HepG2 (cell line): ENCODE measurements at regions not wholly inside any gene's neighbourhood (a gene's known extent, or its start where the extent isn't known, plus 50 kb on each side); places are given as distances from the start of the nearest gene placed in this dataset.

Experiments used
- EP300 ChIP-seq, 3 experiments: sonication (generic) in 1 of 3; formaldehyde crosslinking in 1 of 3; IDR thresholded peaks; 2 replicates each; pipeline versions ENCODE4 v1.5.1 to v1.6.1; 2011 to 2020; ENCODE audit warnings: low read depth in 2 of 3, low read length in 2 of 3, borderline replicate concordance in 1 of 3, improper control_type of control experiment in 1 of 3, mild to moderate bottlenecking in 1 of 3, missing genetic modification reagents in 1 of 3, moderate library complexity in 1 of 3
- STAG1 ChIP-seq: sonication (generic); formaldehyde crosslinking; IDR thresholded peaks from 2 replicates; pipeline ENCODE4 v1.4.0; 2020; ENCODE audit warnings: missing genetic modification reagents
- SUZ12 ChIP-seq: fragments of 150-350 bp; IDR thresholded peaks from 2 replicates; pipeline ENCODE4 v1.6.1; 2014; ENCODE audit warnings: low read depth, low read length
- ZBTB43 ChIP-seq: sonication (generic); formaldehyde crosslinking; conservative IDR thresholded peaks from 2 replicates; pipeline ENCODE4 v1.4.0; 2020; ENCODE audit warnings: missing genetic modification reagents
- TF ChIP-seq, protein P1 (sequence below): sonication (generic); formaldehyde crosslinking; IDR thresholded peaks from 2 replicates; pipeline ENCODE4 v1.5.0; 2020; ENCODE audit warnings: mild to moderate bottlenecking, missing genetic modification reagents, moderate library complexity
- TF ChIP-seq, protein P2 (sequence below): sonication (generic); formaldehyde crosslinking; IDR thresholded peaks from 2 replicates; pipeline ENCODE4 v1.4.0; 2020; ENCODE audit warnings: missing genetic modification reagents

DNA sequence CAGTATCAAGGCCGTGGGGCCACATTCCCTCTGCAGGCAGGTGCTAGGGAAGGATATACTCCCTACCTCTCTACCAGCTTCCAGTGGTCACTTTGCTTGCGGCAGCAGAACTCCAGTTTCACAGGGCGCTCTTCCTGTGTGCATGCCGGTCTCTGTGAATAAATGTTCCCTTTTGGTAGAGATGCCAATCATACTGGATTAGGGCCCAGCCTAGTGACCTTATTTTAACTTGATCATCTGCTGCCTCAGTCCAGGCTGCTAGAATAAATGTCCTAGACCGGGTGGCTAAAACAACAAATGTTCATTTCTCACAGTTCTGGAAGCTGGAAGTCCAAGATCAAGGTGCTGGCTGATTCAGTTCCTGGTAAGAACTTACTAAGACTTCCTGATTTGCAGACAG is 198.8 kb upstream of the TMEM132C start:
- TF ChIP-seq ZBTB43 (CRISPR knock-in tag) (no peak), SUZ12 (no peak), EP300 (IDR thresholded peaks at IDR 0.05; ENCODE audit: low read depth in 2 of 2, low read length in 2 of 2) (no peak), EP300 (CRISPR knock-in tag; IDR thresholded peaks at IDR 0.05; ENCODE audit: borderline replicate concordance) (no peak), STAG1 (no peak)
- TF ChIP-seq, protein P1, sequence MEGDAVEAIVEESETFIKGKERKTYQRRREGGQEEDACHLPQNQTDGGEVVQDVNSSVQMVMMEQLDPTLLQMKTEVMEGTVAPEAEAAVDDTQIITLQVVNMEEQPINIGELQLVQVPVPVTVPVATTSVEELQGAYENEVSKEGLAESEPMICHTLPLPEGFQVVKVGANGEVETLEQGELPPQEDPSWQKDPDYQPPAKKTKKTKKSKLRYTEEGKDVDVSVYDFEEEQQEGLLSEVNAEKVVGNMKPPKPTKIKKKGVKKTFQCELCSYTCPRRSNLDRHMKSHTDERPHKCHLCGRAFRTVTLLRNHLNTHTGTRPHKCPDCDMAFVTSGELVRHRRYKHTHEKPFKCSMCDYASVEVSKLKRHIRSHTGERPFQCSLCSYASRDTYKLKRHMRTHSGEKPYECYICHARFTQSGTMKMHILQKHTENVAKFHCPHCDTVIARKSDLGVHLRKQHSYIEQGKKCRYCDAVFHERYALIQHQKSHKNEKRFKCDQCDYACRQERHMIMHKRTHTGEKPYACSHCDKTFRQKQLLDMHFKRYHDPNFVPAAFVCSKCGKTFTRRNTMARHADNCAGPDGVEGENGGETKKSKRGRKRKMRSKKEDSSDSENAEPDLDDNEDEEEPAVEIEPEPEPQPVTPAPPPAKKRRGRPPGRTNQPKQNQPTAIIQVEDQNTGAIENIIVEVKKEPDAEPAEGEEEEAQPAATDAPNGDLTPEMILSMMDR (CRISPR knock-in tag), result no peak
- TF ChIP-seq, protein P2, sequence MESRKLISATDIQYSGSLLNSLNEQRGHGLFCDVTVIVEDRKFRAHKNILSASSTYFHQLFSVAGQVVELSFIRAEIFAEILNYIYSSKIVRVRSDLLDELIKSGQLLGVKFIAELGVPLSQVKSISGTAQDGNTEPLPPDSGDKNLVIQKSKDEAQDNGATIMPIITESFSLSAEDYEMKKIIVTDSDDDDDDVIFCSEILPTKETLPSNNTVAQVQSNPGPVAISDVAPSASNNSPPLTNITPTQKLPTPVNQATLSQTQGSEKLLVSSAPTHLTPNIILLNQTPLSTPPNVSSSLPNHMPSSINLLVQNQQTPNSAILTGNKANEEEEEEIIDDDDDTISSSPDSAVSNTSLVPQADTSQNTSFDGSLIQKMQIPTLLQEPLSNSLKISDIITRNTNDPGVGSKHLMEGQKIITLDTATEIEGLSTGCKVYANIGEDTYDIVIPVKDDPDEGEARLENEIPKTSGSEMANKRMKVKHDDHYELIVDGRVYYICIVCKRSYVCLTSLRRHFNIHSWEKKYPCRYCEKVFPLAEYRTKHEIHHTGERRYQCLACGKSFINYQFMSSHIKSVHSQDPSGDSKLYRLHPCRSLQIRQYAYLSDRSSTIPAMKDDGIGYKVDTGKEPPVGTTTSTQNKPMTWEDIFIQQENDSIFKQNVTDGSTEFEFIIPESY (CRISPR knock-in tag), result no peak
